ENCODE measurements at regions not wholly inside any gene's neighbourhood (a gene's known extent, or its start where the extent isn't known, plus 50 kb on each side); places are given as distances from the start of the nearest gene placed in this dataset.
"Not testable (repeated sequence)": the region's sequence is repeated elsewhere in the genome, so short reads cannot be mapped to it uniquely, and the experiment has no call there.

- no peak overlapping the region for H3K27ac ChIP-seq (replicated peaks)
- TF ChIP-seq POLR2AphosphoS5 (IDR thresholded peaks at IDR 0.05; ENCODE audit: low read depth) (no peak), GABPA (IDR thresholded peaks at IDR 0.05; ENCODE audit: low read depth) (no peak), CTCF (IDR thresholded peaks at IDR 0.05; ENCODE audit: insufficient read depth, low read length) (no peak), SPI1 (IDR thresholded peaks at IDR 0.05; ENCODE audit: borderline replicate concordance, low read depth) (no peak), REST (IDR thresholded peaks at IDR 0.05; ENCODE audit: insufficient replicate concordance, low read depth) (no peak)
- no peak for DNase-seq (ENCODE audit: low read depth in 1 of 2, low spot score in 1 of 2)
- H3K4me3 ChIP-seq (replicated peaks; ENCODE audit: insufficient read depth, low read length): no peak overlapping the region
- H3K27me3 ChIP-seq (ENCODE audit: insufficient read depth, poor library complexity, severe bottlenecking): no peaks in the 10 kb centered on the region
Measured at GRCh38 chr9:126069400-126069955, 257.2 kb upstream of the MVB12B start.

- Histone ChIP-seq H3K27me3 (ENCODE audit: insufficient read depth, poor library complexity, severe bottlenecking) (no peaks in the 10 kb centered on the region), H3K4me3 (replicated peaks; ENCODE audit: insufficient read depth, low read length) (no peak overlapping the region), H3K27ac (replicated peaks) (no peak overlapping the region)
- no peak for DNase-seq (ENCODE audit: low read depth in 1 of 2, low spot score in 1 of 2)
- TF ChIP-seq CTCF (IDR thresholded peaks at IDR 0.05; ENCODE audit: insufficient read depth, low read length) (no peak), SPI1 (IDR thresholded peaks at IDR 0.05; ENCODE audit: borderline replicate concordance, low read depth) (no peak), GABPA (IDR thresholded peaks at IDR 0.05; ENCODE audit: low read depth) (no peak), REST (IDR thresholded peaks at IDR 0.05; ENCODE audit: insufficient replicate concordance, low read depth) (no peak), POLR2AphosphoS5 (IDR thresholded peaks at IDR 0.05; ENCODE audit: low read depth) (no peak)
Measured at GRCh38 chr9:126070058-126070655, 256.5 kb upstream of the MVB12B start.

- no peak for TF ChIP-seq REST (IDR thresholded peaks at IDR 0.05; ENCODE audit: insufficient replicate concordance, low read depth)
- no peak for TF ChIP-seq CTCF (IDR thresholded peaks at IDR 0.05; ENCODE audit: insufficient read depth, low read length)
- TF ChIP-seq POLR2AphosphoS5 (IDR thresholded peaks at IDR 0.05; ENCODE audit: low read depth): no peak
- TF ChIP-seq GABPA (IDR thresholded peaks at IDR 0.05; ENCODE audit: low read depth): no peak
- TF ChIP-seq SPI1 (IDR thresholded peaks at IDR 0.05; ENCODE audit: borderline replicate concordance, low read depth): no peak
- H3K27ac ChIP-seq (replicated peaks): no peak overlapping the region
- no peak for DNase-seq (ENCODE audit: low read depth in 1 of 2, low spot score in 1 of 2)
- no peaks in the 10 kb centered on the region for H3K27me3 ChIP-seq (ENCODE audit: insufficient read depth, poor library complexity, severe bottlenecking)
- no peak overlapping the region for H3K4me3 ChIP-seq (replicated peaks; ENCODE audit: insufficient read depth, low read length)
Measured at GRCh38 chr9:126071076-126071750, 255.4 kb upstream of the MVB12B start.

GRCh38 chr9:126077656-126078055 lies 249.0 kb upstream of the MVB12B start:
- DNase-seq (ENCODE audit: low read depth in 1 of 2, low spot score in 1 of 2); H3K27me3 ChIP-seq (ENCODE audit: insufficient read depth, poor library complexity, severe bottlenecking); H3K27ac ChIP-seq (replicated peaks); H3K4me3 ChIP-seq (replicated peaks; ENCODE audit: insufficient read depth, low read length): not testable (repeated sequence)

Data from HL-60 (cell line).